Fibroblast of lung (primary cell): ENCODE measurements at regions not wholly inside any gene's neighbourhood (a gene's known extent, or its start where the extent isn't known, plus 50 kb on each side); places are given as distances from the start of the nearest gene placed in this dataset.
A peak's percentile ranks its signal among the peaks of the same experiment; 100 is the strongest.

Experiments
- DNase-seq, 2 donors: peaks; one replicate each; pipeline versions ENCODE4 v3.0.0 to v3.0.0-alpha.2; 2010; ENCODE audit warnings: low read depth in 2 of 2
- H2AFZ ChIP-seq: 2 replicates; pipeline ENCODE4 v1.5.1; 2012; ENCODE audit warnings: low read length, control low read depth, inconsistent platforms
- H3K27ac ChIP-seq: 2 replicates; pipeline ENCODE4 v1.5.1; 2011; ENCODE audit warnings: low read length, control low read depth; ENCODE audit not compliant: insufficient read depth
- H3K27me3 ChIP-seq: 2 replicates; pipeline ENCODE4 v1.5.1; 2011; ENCODE audit warnings: mild to moderate bottlenecking, low read length; ENCODE audit not compliant: control insufficient read depth, insufficient read depth
- H3K36me3 ChIP-seq: 2 replicates; pipeline ENCODE4 v1.5.1; 2011; ENCODE audit warnings: low read length; ENCODE audit not compliant: control insufficient read depth, insufficient read depth
- H3K4me1 ChIP-seq: 2 replicates; pipeline ENCODE4 v1.5.1; 2011; ENCODE audit warnings: low read length; ENCODE audit not compliant: control insufficient read depth, insufficient read depth; ENCODE audit errors: extremely low read depth
- H3K4me2 ChIP-seq: 2 replicates; pipeline ENCODE4 v1.5.1; 2011; ENCODE audit warnings: low read length, control low read depth; ENCODE audit not compliant: insufficient read depth; ENCODE audit errors: extremely low read depth
- H3K4me3 ChIP-seq, 4 experiments: fragments of 200-600 bp in 1 of 4; sonication (generic) in 1 of 4; replicated peaks in 1 of 4; 2 replicates each; pipeline ENCODE4 v1.5.1; 2011 to 2016; ENCODE audit warnings: low read length in 4 of 4, low read depth in 3 of 4, mild to moderate bottlenecking in 3 of 4, control low read depth in 2 of 4, inconsistent platforms in 1 of 4, mixed read lengths in 1 of 4; ENCODE audit not compliant: insufficient read depth in 1 of 4; ENCODE audit errors: control extremely low read depth in 1 of 4
- H3K79me2 ChIP-seq: 2 replicates; pipeline ENCODE4 v1.5.1; 2012; ENCODE audit warnings: mild to moderate bottlenecking, low read length, inconsistent platforms; ENCODE audit not compliant: control insufficient read depth, insufficient read depth
- H3K9ac ChIP-seq: 2 replicates; pipeline ENCODE4 v1.5.1; 2011; ENCODE audit warnings: mild to moderate bottlenecking, low read length, control low read depth; ENCODE audit not compliant: insufficient read depth
- H3K9me3 ChIP-seq: 2 replicates; pipeline ENCODE4 v1.5.1; 2012; ENCODE audit warnings: low read depth, low read length; ENCODE audit not compliant: control insufficient read depth, insufficient read depth
- H4K20me1 ChIP-seq: 2 replicates; pipeline ENCODE4 v1.5.1; 2011; ENCODE audit warnings: low read length; ENCODE audit not compliant: control insufficient read depth, insufficient read depth; ENCODE audit errors: extremely low read depth
- EZH2 ChIP-seq: IDR thresholded peaks from 2 replicates; pipeline ENCODE4 v1.5.1; 2012; ENCODE audit warnings: low read length, control low read depth, mild to moderate bottlenecking; ENCODE audit errors: missing control alignments
- TF ChIP-seq, protein P1 (sequence below), 2 donors: IDR thresholded peaks in 1 of 2; conservative IDR thresholded peaks in 1 of 2; 1 replicate in 1 of 2; 2 replicates in 1 of 2; pipeline ENCODE4 v1.5.1; 2011 to 2012; ENCODE audit warnings: low read length in 2 of 2, control low read depth in 1 of 2, inconsistent platforms in 1 of 2, low read depth in 1 of 2, mild to moderate bottlenecking in 1 of 2

DNA sequence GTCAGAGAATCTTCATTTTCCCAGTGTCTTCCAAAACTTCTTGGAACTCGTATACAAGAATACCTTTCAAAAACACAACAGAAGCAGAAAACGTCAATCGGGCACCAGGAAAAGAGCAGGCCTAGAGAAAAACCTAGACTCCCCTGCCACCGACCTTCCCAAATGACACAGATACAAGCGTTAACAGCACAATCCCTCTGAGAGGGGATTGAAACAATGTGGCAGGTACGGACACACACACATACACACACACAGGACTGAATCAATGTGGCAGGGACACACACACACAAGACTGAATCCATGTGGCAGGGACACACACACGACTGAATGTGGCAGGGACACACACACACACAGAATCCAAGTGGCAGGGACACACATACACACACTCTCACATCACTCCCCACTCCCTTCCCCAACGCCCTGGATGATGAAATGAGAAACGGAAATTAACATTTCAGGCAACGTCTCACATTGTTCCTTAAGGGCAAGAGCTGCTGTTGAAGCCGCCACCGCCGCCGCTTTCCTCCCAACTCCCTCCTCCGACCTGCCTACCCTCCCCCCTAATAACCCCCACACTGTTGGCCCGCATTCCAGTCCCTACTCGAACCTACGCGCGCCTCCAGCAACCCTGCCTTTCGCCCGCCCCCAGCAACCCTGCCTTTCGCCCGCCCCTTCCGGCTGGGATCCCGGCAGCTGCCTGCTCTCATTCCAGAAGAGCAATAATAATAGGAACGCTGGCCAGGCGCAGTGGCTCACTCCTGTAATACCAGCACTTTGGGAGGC is 302.1 kb upstream of the HSFY2 start:
- Histone ChIP-seq H2AFZ (peak overlapping the region; percentile 51), H3K9me3 (no peaks in the 10 kb centered on the region), H3K27me3 (no peaks in the 10 kb centered on the region), H3K27ac (no peak overlapping the region), H3K4me3 (peak overlapping the region in 2 of 4 experiments; percentile 65 to 76), H3K9ac (peak overlapping the region; percentile 40), H3K4me1 (no peaks in the 10 kb centered on the region), H3K36me3 (no peaks in the 10 kb centered on the region), H3K79me2 (no peaks in the 10 kb centered on the region), H4K20me1 (no peaks in the 10 kb centered on the region), H3K4me2 (no peak overlapping the region)
- DNase-seq, result peak in 1 of 2 donors; percentile 69
- TF ChIP-seq, protein P1, sequence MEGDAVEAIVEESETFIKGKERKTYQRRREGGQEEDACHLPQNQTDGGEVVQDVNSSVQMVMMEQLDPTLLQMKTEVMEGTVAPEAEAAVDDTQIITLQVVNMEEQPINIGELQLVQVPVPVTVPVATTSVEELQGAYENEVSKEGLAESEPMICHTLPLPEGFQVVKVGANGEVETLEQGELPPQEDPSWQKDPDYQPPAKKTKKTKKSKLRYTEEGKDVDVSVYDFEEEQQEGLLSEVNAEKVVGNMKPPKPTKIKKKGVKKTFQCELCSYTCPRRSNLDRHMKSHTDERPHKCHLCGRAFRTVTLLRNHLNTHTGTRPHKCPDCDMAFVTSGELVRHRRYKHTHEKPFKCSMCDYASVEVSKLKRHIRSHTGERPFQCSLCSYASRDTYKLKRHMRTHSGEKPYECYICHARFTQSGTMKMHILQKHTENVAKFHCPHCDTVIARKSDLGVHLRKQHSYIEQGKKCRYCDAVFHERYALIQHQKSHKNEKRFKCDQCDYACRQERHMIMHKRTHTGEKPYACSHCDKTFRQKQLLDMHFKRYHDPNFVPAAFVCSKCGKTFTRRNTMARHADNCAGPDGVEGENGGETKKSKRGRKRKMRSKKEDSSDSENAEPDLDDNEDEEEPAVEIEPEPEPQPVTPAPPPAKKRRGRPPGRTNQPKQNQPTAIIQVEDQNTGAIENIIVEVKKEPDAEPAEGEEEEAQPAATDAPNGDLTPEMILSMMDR (conservative IDR thresholded peaks at IDR 0.05 in 1 of 2, IDR thresholded peaks at IDR 0.05 in 1 of 2; ENCODE audit: low read depth in 1 of 2, low read length in 2 of 2), result no peak
- TF ChIP-seq EZH2, result no peak

DNA sequence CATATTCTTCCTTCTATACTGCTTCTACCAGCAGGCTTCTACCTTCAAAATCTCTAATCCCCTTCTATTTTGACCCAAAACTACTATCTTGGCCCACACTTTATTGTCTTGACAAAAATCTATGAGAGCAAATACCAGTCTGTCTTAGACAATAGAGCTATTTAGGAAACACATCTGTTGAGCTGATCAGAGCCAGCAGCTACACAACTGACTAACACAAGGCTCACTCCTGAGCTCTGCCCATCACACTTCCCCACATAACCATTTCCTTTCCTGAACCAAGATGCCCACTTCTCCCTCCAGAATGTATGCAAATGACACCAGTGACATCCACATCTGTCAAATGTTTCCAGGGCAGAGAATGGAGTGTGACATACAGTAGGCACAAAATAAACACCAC is 293.9 kb upstream of the HSFY2 start:
- Histone ChIP-seq H3K79me2 (no peaks in the 10 kb centered on the region), H4K20me1 (no peaks in the 10 kb centered on the region), H3K36me3 (no peaks in the 10 kb centered on the region), H3K9me3 (no peaks in the 10 kb centered on the region), H3K27ac (no peak overlapping the region), H3K27me3 (no peaks in the 10 kb centered on the region), H3K4me3 (no peak overlapping the region), H2AFZ (no peak overlapping the region), H3K4me1 (no peaks in the 10 kb centered on the region), H3K4me2 (no peak overlapping the region), H3K9ac (no peak overlapping the region)
- no peak for TF ChIP-seq EZH2
- TF ChIP-seq, protein P1 (conservative IDR thresholded peaks at IDR 0.05 in 1 of 2, IDR thresholded peaks at IDR 0.05 in 1 of 2; ENCODE audit: low read depth in 1 of 2, low read length in 2 of 2), result no peak
- no peak for DNase-seq

DNA sequence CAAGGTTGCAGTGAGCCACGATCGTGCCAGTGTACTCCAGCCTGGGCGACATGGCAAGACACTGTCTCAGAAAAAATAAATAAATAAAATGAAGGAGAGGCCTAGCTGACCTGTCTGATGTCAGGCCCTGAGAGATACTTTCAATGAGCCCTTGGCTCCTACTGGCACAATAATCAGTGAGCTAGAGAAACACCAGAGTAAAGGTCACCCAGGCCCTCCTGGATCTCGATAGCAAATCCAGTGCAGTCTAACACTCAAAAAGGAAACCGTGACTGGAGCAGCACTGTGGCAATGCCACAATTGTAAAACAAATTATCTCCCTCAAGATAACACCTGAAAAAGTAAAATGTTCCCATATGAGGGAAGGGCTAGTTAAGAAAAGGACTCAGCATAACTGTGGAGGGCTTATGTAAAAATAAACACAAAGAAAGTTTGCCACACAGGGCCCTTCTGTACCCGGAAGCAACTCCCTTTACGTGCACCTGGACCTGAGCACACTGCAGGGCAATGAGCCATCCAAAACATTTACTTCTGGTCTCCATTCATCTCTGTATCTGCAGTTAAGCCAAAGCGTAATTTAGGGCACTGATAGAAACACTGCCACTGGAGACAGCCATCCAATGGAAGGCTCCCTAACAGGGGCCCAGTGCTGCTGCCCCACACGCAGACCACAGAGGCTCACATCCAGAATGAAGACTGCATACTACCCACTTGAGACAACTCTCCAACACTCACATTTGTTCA is 293.1 kb upstream of the HSFY2 start:
- H3K27me3 ChIP-seq, result no peaks in the 10 kb centered on the region
- H3K4me1 ChIP-seq, result no peaks in the 10 kb centered on the region
- no peak overlapping the region for H3K27ac ChIP-seq
- no peak overlapping the region for H3K4me3 ChIP-seq
- H3K9ac ChIP-seq, result no peak overlapping the region
- H4K20me1 ChIP-seq, result no peaks in the 10 kb centered on the region
- no peak for DNase-seq
- no peaks in the 10 kb centered on the region for H3K9me3 ChIP-seq
- H3K79me2 ChIP-seq, result no peaks in the 10 kb centered on the region
- no peaks in the 10 kb centered on the region for H3K36me3 ChIP-seq
- H3K4me2 ChIP-seq, result no peak overlapping the region
- TF ChIP-seq EZH2, result no peak
- TF ChIP-seq, protein P1 (conservative IDR thresholded peaks at IDR 0.05 in 1 of 2, IDR thresholded peaks at IDR 0.05 in 1 of 2; ENCODE audit: low read depth in 1 of 2, low read length in 2 of 2), result no peak
- H2AFZ ChIP-seq, result no peak overlapping the region
